ENCODE measurements at regions not wholly inside any gene's neighbourhood (a gene's known extent, or its start where the extent isn't known, plus 50 kb on each side); places are given as distances from the start of the nearest gene placed in this dataset.

- DNase-seq, result peak; percentile 2
These were observed 208.9 kb upstream of the ARHGEF9 start for GRCh38 chrX:63993936-63994335.

- no peak for DNase-seq
These were observed 200.9 kb upstream of the ARHGEF9 start for GRCh38 chrX:63985906-63986305.

- DNase-seq, result no peak
These were observed 194.5 kb upstream of the ARHGEF9 start for GRCh38 chrX:63979480-63979879.

- DNase-seq, result no peak
These were observed 182.5 kb upstream of the ARHGEF9 start for GRCh38 chrX:63967551-63967950.

GRCh38 chrX:63963095-63963784, 178.2 kb upstream of the ARHGEF9 start:
- peak; percentile 8 for DNase-seq

GRCh38 chrX:63961964-63962363, 176.9 kb upstream of the ARHGEF9 start:
- DNase-seq, result no peak

- DNase-seq, result no peak
These were observed 175.0 kb upstream of the ARHGEF9 start for GRCh38 chrX:63959975-63960374.

- DNase-seq, result no peak
These were observed 173.3 kb upstream of the ARHGEF9 start for GRCh38 chrX:63958134-63958865.

GRCh38 chrX:63935835-63936234, 150.8 kb upstream of the ARHGEF9 start:
- no peak for DNase-seq

- DNase-seq, result no peak
These were observed 149.8 kb upstream of the ARHGEF9 start for GRCh38 chrX:63934791-63935190.

GRCh38 chrX:63934160-63934559, 149.1 kb upstream of the ARHGEF9 start:
- DNase-seq, result no peak

- DNase-seq, result no peak
These were observed 147.9 kb upstream of the ARHGEF9 start for GRCh38 chrX:63932907-63933306.

GRCh38 chrX:63932006-63932405, 147.0 kb upstream of the ARHGEF9 start:
- no peak for DNase-seq

GRCh38 chrX:63930140-63930539, 145.1 kb upstream of the ARHGEF9 start:
- no peak for DNase-seq

GRCh38 chrX:63929608-63930007, 144.6 kb upstream of the ARHGEF9 start:
- DNase-seq, result no peak

- no peak for DNase-seq
These were observed 142.8 kb upstream of the ARHGEF9 start for GRCh38 chrX:63927848-63928247.

- DNase-seq, result no peak
These were observed 137.2 kb upstream of the ARHGEF9 start for GRCh38 chrX:63922221-63922620.

GRCh38 chrX:63920875-63921274, 135.9 kb upstream of the ARHGEF9 start:
- no peak for DNase-seq

GRCh38 chrX:63919081-63919480, 134.1 kb upstream of the ARHGEF9 start:
- DNase-seq, result no peak

GRCh38 chrX:63918611-63919010, 133.6 kb upstream of the ARHGEF9 start:
- no peak for DNase-seq

- DNase-seq, result no peak
These were observed 132.3 kb upstream of the ARHGEF9 start for GRCh38 chrX:63917296-63917695.

GRCh38 chrX:63913719-63914118, 128.7 kb upstream of the ARHGEF9 start:
- DNase-seq, result no peak

- DNase-seq, result no peak
These were observed 104.0 kb upstream of the ARHGEF9 start for GRCh38 chrX:63889001-63889400.

All from hindlimb muscle (tissue), 1 donor.